GM12878 (cell line): ENCODE measurements at regions not wholly inside any gene's neighbourhood (a gene's known extent, or its start where the extent isn't known, plus 50 kb on each side); places are given as distances from the start of the nearest gene placed in this dataset.

Experiments
- ATAC-seq: fragments of 200-7000 bp; cut with Tn5 transposase; 3 replicates; pipeline ENCODE4 v1.9.1; 2020; ENCODE audit warnings: mild to moderate bottlenecking, moderate library complexity
- BruUV-seq: library from RNA; stranded (reverse); fragments of 400-500 nt; replicated peaks from 2 replicates; lab custom pipeline; 2021; lab: Mats Ljungman, UMichigan
- CTCF ChIA-PET: fragments of 300-600 bp; sonication (Branson Sonifier 250); formaldehyde crosslinking; extraction: SDS; loops from one replicate; lab custom pipeline; 2021; ENCODE audit warnings: inconsistent platforms; lab: Yijun Ruan, JAX
- POLR2A ChIA-PET: fragments of 350-600 bp; formaldehyde crosslinking; extraction: SDS; loops from one replicate; lab custom pipeline; 2021; ENCODE audit warnings: inconsistent platforms; lab: Charles Lee
- RAD21 ChIA-PET: fragments of 300-600 bp; sonication (Branson Sonifier 250); formaldehyde crosslinking; loops from one replicate; lab custom pipeline; 2023; ENCODE audit warnings: antibody characterized with exemption; ENCODE audit not compliant: unreplicated experiment; lab: Charles Lee
- SMC1A ChIA-PET: fragments of 300-600 bp; sonication (Branson Sonifier 250); formaldehyde crosslinking; loops from one replicate; lab custom pipeline; 2023; ENCODE audit not compliant: unreplicated experiment, uncharacterized antibody; lab: Charles Lee
- DNase-seq: peaks from one replicate; pipeline ENCODE4 v3.0.0-alpha.2; 2011; ENCODE audit warnings: low read depth, low spot score
- FAIRE-seq: peaks from 3 replicates; lab custom pipeline; 2011; peaks lifted over from hg19 to GRCh38; lab: Jason Lieb, UNC
- H2AFZ ChIP-seq: 2 replicates; pipeline ENCODE4 v1.6.0; 2011; ENCODE audit warnings: low read depth, low read length, control low read depth; ENCODE audit not compliant: control insufficient read depth
- H3K27ac ChIP-seq: 2 replicates; pipeline ENCODE4 v1.5.1; 2011; ENCODE audit warnings: control low read depth; ENCODE audit not compliant: control insufficient read depth, insufficient read depth
- H3K27me3 ChIP-seq, 2 experiments: replicated peaks in 1 of 2; 2 replicates each; pipeline versions ENCODE4 v1.6.0 to v1.6.1; 2011; ENCODE audit warnings: low read length in 1 of 2; ENCODE audit not compliant: control insufficient read depth in 2 of 2, insufficient read depth in 2 of 2
- H3K36me3 ChIP-seq, 2 experiments: 2 replicates each; pipeline ENCODE4 v1.5.1; 2011; ENCODE audit warnings: low read length in 1 of 2; ENCODE audit not compliant: control insufficient read depth in 2 of 2, insufficient read depth in 2 of 2
- H3K4me1 ChIP-seq: 2 replicates; pipeline ENCODE4 v1.6.1; 2011; ENCODE audit warnings: mild to moderate bottlenecking, low read length, moderate library complexity, mixed read lengths; ENCODE audit not compliant: control insufficient read depth, insufficient read depth
- H3K4me2 ChIP-seq: 2 replicates; pipeline ENCODE4 v1.6.0; 2011; ENCODE audit warnings: control low read depth; ENCODE audit not compliant: control insufficient read depth, insufficient read depth
- H3K4me3 ChIP-seq: fragments of 200-600 bp; sonication (generic); 2 replicates; pipeline ENCODE4 v1.5.1; 2016
- H3K79me2 ChIP-seq: 2 replicates; pipeline ENCODE4 v1.6.0; 2011; ENCODE audit warnings: low read length; ENCODE audit not compliant: control insufficient read depth, insufficient read depth
- H3K9ac ChIP-seq: 2 replicates; pipeline ENCODE4 v1.8.0; 2011; ENCODE audit warnings: low read length, control low read depth, mixed read lengths; ENCODE audit not compliant: control insufficient read depth, insufficient read depth
- H3K9me3 ChIP-seq: replicated peaks from 3 replicates; pipeline ENCODE4 v1.5.1; 2011; ENCODE audit warnings: mild to moderate bottlenecking, low read length; ENCODE audit not compliant: control insufficient read depth, insufficient read depth
- H4K20me1 ChIP-seq: 2 replicates; pipeline ENCODE4 v1.6.0; 2011; ENCODE audit not compliant: control insufficient read depth, insufficient read depth
- POLR2A ChIP-seq: IDR thresholded peaks from 2 replicates; pipeline ENCODE4 v1.6.1; 2011; ENCODE audit warnings: low read depth, mild to moderate bottlenecking, low read length
- POLR2AphosphoS2 ChIP-seq: IDR thresholded peaks from 2 replicates; pipeline ENCODE4 v1.6.1; 2011; ENCODE audit warnings: low read depth, mild to moderate bottlenecking, low read length, improper control_type of control experiment, moderate library complexity
- RCOR1 ChIP-seq: conservative IDR thresholded peaks from 2 replicates; pipeline ENCODE4 v1.6.1; 2012; ENCODE audit warnings: low read depth, low read length, improper control_type of control experiment
- ZNF207 ChIP-seq: fragments of 450-650 bp; IDR thresholded peaks from 2 replicates; pipeline ENCODE4 v1.6.1; 2014; ENCODE audit warnings: antibody characterized with exemption, mild to moderate bottlenecking, borderline replicate concordance
- ZNF384 ChIP-seq: IDR thresholded peaks from 2 replicates; pipeline ENCODE4 v1.6.1; 2012; ENCODE audit warnings: low read depth, mild to moderate bottlenecking, low read length, improper control_type of control experiment, borderline replicate concordance
- ZNF687 ChIP-seq: fragments of 450-650 bp; IDR thresholded peaks from 2 replicates; pipeline ENCODE4 v1.6.1; 2017; ENCODE audit warnings: mild to moderate bottlenecking, moderate library complexity
- WGBS: methylation state at CpG from one replicate; pipeline ENCODE4 v1.1.6; 2016; ENCODE audit warnings: low lambda C conversion rate; ENCODE audit not compliant: insufficient replicate concordance, insufficient coverage; ENCODE audit errors: missing lambda C conversion rate; 5-methylcytosine and 5-hydroxymethylcytosine counted together
- in situ Hi-C: fragments of 300-500 bp; cut with MboI; formaldehyde crosslinking; loops from 9 replicates; pipeline ENCODE4 v1.14.3; 2018; ENCODE audit warnings: mixed read lengths
- intact Hi-C: fragments of 100-400 bp; cut with micrococcal nuclease; formaldehyde crosslinking; loops from one replicate; pipeline ENCODE4 v1.14.2; 2022; ENCODE audit not compliant: unreplicated experiment

- CTCF ChIA-PET: no interaction called here
- no peak overlapping the region for H3K4me3 ChIP-seq
- H4K20me1 ChIP-seq: no peaks in the 10 kb centered on the region
- in situ Hi-C loops: no loop called here
- H3K27me3 ChIP-seq: no peaks in the 10 kb centered on the region
- no peaks in the 10 kb centered on the region for H3K9me3 ChIP-seq
- SMC1A ChIA-PET: interaction anchor here (1.1 to 1.3 kb wide), 2 partner anchors 13 to 22 kb away, joined by 3 read pairs; no protein-coding TSS in a partner anchor
- RAD21 ChIA-PET: no interaction called here
- FAIRE-seq: peak; percentile 81
- H3K79me2 ChIP-seq: no peaks in the 10 kb centered on the region
- no peak overlapping the region for H3K4me2 ChIP-seq
- no peak overlapping the region for H3K27ac ChIP-seq
- intact Hi-C loops: no loop called here
- no peaks in the 10 kb centered on the region for H3K4me1 ChIP-seq
- DNase-seq: no peak
- H2AFZ ChIP-seq: no peak overlapping the region
- TF ChIP-seq RCOR1 (no peak), ZNF384 (no peak), POLR2AphosphoS2 (no peak), ZNF687 (no peak), POLR2A (no peak), ZNF207 (no peak)
- ATAC-seq: no peak
- WGBS: 100% methylated on average over 1 of the region's 1 CpG
- no peaks in the 10 kb centered on the region for H3K36me3 ChIP-seq
- no peak overlapping the region for H3K9ac ChIP-seq
- no TSS peak for BruUV-seq
- POLR2A ChIA-PET: no interaction called here
These were observed 644.0 kb upstream of the CBLB start for GRCh38 chr3:106512846-106513245.
